GM23338 (cell line): ENCODE measurements at regions not wholly inside any gene's neighbourhood (a gene's known extent, or its start where the extent isn't known, plus 50 kb on each side); places are given as distances from the start of the nearest gene placed in this dataset.
"Not testable (repeated sequence)": the region's sequence is repeated elsewhere in the genome, so short reads cannot be mapped to it uniquely, and the experiment has no call there.

Experiments used
- ATAC-seq: fragments of 200-7000 bp; cut with Tn5 transposase; 3 replicates; pipeline ENCODE4 v1.9.1; 2020
- DNase-seq: peaks from one replicate; pipeline ENCODE4 v3.0.0-alpha.2; 2015; ENCODE audit warnings: low spot score
- H2AFZ ChIP-seq: fragments of 200-600 bp; sonication (generic); 2 replicates; pipeline ENCODE4 v1.8.0; 2016; ENCODE audit warnings: antibody characterized with exemption, mild to moderate bottlenecking, moderate library complexity
- H3F3A ChIP-seq: fragments of 200-600 bp; sonication (generic); replicated peaks from 2 replicates; pipeline ENCODE4 v1.8.0; 2017; ENCODE audit warnings: antibody characterized with exemption, mixed run types, low read depth
- H3K27ac ChIP-seq: fragments of 200-600 bp; sonication (generic); 2 replicates; pipeline ENCODE4 v1.6.1; 2016; ENCODE audit warnings: low read depth
- H3K27me3 ChIP-seq: fragments of 200-600 bp; sonication (generic); 2 replicates; pipeline ENCODE4 v1.8.0; 2016; ENCODE audit warnings: mild to moderate bottlenecking, mixed run types, moderate library complexity; ENCODE audit not compliant: insufficient read depth
- H3K36me3 ChIP-seq: fragments of 200-600 bp; sonication (generic); 2 replicates; pipeline ENCODE4 v1.8.0; 2016; ENCODE audit warnings: mild to moderate bottlenecking; ENCODE audit not compliant: insufficient read depth
- H3K4me1 ChIP-seq: fragments of 200-600 bp; sonication (generic); 2 replicates; pipeline ENCODE4 v1.8.0; 2016; ENCODE audit warnings: mild to moderate bottlenecking, moderate library complexity; ENCODE audit not compliant: insufficient read depth
- H3K4me2 ChIP-seq: fragments of 200-600 bp; sonication (generic); 2 replicates; pipeline ENCODE4 v1.7.1; 2017; ENCODE audit warnings: mixed run types
- H3K4me3 ChIP-seq: fragments of 200-600 bp; sonication (generic); 2 replicates; pipeline ENCODE4 v1.6.1; 2016; ENCODE audit warnings: mixed run types
- H3K79me2 ChIP-seq: fragments of 200-600 bp; sonication (generic); replicated peaks from 2 replicates; pipeline ENCODE4 v1.8.0; 2017; ENCODE audit warnings: mild to moderate bottlenecking; ENCODE audit not compliant: insufficient read depth
- H3K9me2 ChIP-seq: fragments of 200-600 bp; sonication (generic); 2 replicates; pipeline ENCODE4 v1.8.0; 2017; ENCODE audit not compliant: insufficient read depth
- H4K20me1 ChIP-seq: fragments of 200-600 bp; sonication (generic); replicated peaks from 2 replicates; pipeline ENCODE4 v1.8.0; 2017; ENCODE audit warnings: mild to moderate bottlenecking; ENCODE audit not compliant: insufficient read depth
- H3K27ac Mint-ChIP-seq: 2 replicates; pipeline ENCODE4 v1.8.0; 2020; ENCODE audit warnings: inconsistent platforms, mild to moderate bottlenecking, moderate library complexity, mixed read lengths
- H3K27me3 Mint-ChIP-seq: 3 replicates; pipeline ENCODE4 v1.8.0; 2022; ENCODE audit warnings: low read depth, mild to moderate bottlenecking, moderate library complexity, mixed read lengths, inconsistent platforms; ENCODE audit not compliant: insufficient read depth, poor library complexity
- H3K36me3 Mint-ChIP-seq: 3 replicates; pipeline ENCODE4 v1.8.0; 2021; ENCODE audit warnings: low read depth, mild to moderate bottlenecking, inconsistent platforms, moderate library complexity, mixed read lengths
- H3K4me1 Mint-ChIP-seq: 3 replicates; pipeline ENCODE4 v1.8.0; 2020; ENCODE audit warnings: mild to moderate bottlenecking, inconsistent platforms, mixed read lengths
- H3K4me3 Mint-ChIP-seq: 3 replicates; pipeline ENCODE4 v1.8.0; 2021; ENCODE audit warnings: moderate library complexity, mild to moderate bottlenecking, inconsistent platforms, mixed read lengths
- H3K9me3 Mint-ChIP-seq: 3 replicates; pipeline ENCODE4 v1.8.0; 2020; ENCODE audit warnings: moderate library complexity, mild to moderate bottlenecking, inconsistent platforms, mixed read lengths
- JUNB ChIP-seq: IDR thresholded peaks from one replicate; pipeline ENCODE4 v1.6.1; 2016; ENCODE audit warnings: antibody characterized with exemption; ENCODE audit not compliant: unreplicated experiment
- REST ChIP-seq: IDR thresholded peaks from one replicate; pipeline ENCODE4 v1.6.1; 2018; ENCODE audit warnings: antibody characterized with exemption; ENCODE audit not compliant: unreplicated experiment
- ZNF114 ChIP-seq: fragments of 250-450 bp; sonication (Bioruptor Pico); IDR thresholded peaks from 2 replicates; pipeline ENCODE4 v1.5.0; 2020; ENCODE audit warnings: mild to moderate bottlenecking, moderate library complexity
- TF ChIP-seq, protein P1 (sequence below): fragments of 250-450 bp; sonication (Bioruptor Pico); IDR thresholded peaks from 2 replicates; pipeline ENCODE4 v1.5.0; 2020; ENCODE audit warnings: mild to moderate bottlenecking, moderate library complexity

- Mint-ChIP-seq H3K4me3 (no peak overlapping the region), H3K9me3 (peaks cover 12% of the 10 kb centered on the region), H3K4me1 (no peaks in the 10 kb centered on the region), H3K36me3 (no peaks in the 10 kb centered on the region), H3K27me3 (no peaks in the 10 kb centered on the region), H3K27ac (no peak overlapping the region)
- no peaks in the 10 kb centered on the region for H3K4me1 ChIP-seq
- H3K4me2 ChIP-seq, result no peak overlapping the region
- ATAC-seq (no peak), DNase-seq (no peak)
- H2AFZ ChIP-seq, result no peak overlapping the region
- no peak overlapping the region for H3K27ac ChIP-seq
- H3K79me2 ChIP-seq, result no peaks in the 10 kb centered on the region
- H3K4me3 ChIP-seq, result no peak overlapping the region
- no peaks in the 10 kb centered on the region for H3K27me3 ChIP-seq
- H3K36me3 ChIP-seq, result no peaks in the 10 kb centered on the region
- TF ChIP-seq JUNB (no peak), REST (no peak), ZNF114 (no peak)
- TF ChIP-seq, protein P1, sequence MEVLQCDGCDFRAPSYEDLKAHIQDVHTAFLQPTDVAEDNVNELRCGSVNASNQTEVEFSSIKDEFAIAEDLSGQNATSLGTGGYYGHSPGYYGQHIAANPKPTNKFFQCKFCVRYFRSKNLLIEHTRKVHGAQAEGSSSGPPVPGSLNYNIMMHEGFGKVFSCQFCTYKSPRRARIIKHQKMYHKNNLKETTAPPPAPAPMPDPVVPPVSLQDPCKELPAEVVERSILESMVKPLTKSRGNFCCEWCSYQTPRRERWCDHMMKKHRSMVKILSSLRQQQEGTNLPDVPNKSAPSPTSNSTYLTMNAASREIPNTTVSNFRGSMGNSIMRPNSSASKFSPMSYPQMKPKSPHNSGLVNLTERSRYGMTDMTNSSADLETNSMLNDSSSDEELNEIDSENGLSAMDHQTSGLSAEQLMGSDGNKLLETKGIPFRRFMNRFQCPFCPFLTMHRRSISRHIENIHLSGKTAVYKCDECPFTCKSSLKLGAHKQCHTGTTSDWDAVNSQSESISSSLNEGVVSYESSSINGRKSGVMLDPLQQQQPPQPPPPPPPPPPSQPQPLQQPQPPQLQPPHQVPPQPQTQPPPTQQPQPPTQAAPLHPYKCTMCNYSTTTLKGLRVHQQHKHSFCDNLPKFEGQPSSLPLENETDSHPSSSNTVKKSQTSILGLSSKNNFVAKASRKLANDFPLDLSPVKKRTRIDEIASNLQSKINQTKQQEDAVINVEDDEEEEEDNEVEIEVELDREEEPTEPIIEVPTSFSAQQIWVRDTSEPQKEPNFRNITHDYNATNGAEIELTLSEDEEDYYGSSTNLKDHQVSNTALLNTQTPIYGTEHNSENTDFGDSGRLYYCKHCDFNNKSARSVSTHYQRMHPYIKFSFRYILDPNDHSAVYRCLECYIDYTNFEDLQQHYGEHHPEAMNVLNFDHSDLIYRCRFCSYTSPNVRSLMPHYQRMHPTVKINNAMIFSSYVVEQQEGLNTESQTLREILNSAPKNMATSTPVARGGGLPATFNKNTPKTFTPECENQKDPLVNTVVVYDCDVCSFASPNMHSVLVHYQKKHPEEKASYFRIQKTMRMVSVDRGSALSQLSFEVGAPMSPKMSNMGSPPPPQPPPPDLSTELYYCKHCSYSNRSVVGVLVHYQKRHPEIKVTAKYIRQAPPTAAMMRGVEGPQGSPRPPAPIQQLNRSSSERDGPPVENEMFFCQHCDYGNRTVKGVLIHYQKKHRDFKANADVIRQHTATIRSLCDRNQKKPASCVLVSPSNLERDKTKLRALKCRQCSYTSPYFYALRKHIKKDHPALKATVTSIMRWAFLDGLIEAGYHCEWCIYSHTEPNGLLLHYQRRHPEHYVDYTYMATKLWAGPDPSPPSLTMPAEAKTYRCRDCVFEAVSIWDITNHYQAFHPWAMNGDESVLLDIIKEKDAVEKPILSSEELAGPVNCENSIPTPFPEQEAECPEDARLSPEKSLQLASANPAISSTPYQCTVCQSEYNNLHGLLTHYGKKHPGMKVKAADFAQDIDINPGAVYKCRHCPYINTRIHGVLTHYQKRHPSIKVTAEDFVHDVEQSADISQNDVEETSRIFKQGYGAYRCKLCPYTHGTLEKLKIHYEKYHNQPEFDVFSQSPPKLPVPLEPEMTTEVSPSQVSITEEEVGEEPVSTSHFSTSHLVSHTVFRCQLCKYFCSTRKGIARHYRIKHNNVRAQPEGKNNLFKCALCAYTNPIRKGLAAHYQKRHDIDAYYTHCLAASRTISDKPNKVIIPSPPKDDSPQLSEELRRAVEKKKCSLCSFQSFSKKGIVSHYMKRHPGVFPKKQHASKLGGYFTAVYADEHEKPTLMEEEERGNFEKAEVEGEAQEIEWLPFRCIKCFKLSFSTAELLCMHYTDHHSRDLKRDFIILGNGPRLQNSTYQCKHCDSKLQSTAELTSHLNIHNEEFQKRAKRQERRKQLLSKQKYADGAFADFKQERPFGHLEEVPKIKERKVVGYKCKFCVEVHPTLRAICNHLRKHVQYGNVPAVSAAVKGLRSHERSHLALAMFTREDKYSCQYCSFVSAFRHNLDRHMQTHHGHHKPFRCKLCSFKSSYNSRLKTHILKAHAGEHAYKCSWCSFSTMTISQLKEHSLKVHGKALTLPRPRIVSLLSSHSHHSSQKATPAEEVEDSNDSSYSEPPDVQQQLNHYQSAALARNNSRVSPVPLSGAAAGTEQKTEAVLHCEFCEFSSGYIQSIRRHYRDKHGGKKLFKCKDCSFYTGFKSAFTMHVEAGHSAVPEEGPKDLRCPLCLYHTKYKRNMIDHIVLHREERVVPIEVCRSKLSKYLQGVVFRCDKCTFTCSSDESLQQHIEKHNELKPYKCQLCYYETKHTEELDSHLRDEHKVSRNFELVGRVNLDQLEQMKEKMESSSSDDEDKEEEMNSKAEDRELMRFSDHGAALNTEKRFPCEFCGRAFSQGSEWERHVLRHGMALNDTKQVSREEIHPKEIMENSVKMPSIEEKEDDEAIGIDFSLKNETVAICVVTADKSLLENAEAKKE (CRISPR knock-in tag), result no peak
- H3K9me2 ChIP-seq, result no peaks in the 10 kb centered on the region
- H4K20me1 ChIP-seq, result no peaks in the 10 kb centered on the region
- H3F3A ChIP-seq, result no peaks in the 10 kb centered on the region
Measured at GRCh38 chr7:65463184-65463583, 89.5 kb downstream of the ZNF92 start.

GRCh38 chr7:65469919-65470558 lies 96.4 kb downstream of the ZNF92 start:
- not testable (repeated sequence) for H4K20me1 ChIP-seq, H3K36me3 Mint-ChIP-seq, H3K27me3 Mint-ChIP-seq, H3K27ac ChIP-seq, DNase-seq, H3F3A ChIP-seq, H3K4me1 Mint-ChIP-seq, ATAC-seq, H3K79me2 ChIP-seq, H3K4me2 ChIP-seq, H3K4me1 ChIP-seq, H2AFZ ChIP-seq, H3K36me3 ChIP-seq, H3K27me3 ChIP-seq, H3K27ac Mint-ChIP-seq, H3K4me3 Mint-ChIP-seq, H3K9me2 ChIP-seq, H3K4me3 ChIP-seq
- H3K9me3 Mint-ChIP-seq, result peaks cover 41% of the 10 kb centered on the region
